DOHH2 (cell line): ENCODE measurements at regions not wholly inside any gene's neighbourhood (a gene's known extent, or its start where the extent isn't known, plus 50 kb on each side); places are given as distances from the start of the nearest gene placed in this dataset.

ENCODE experiments used
- H3F3A ChIP-seq: fragments of 200-600 bp; sonication (generic), shearing (Covaris generic); 2 replicates; pipeline ENCODE4 v1.6.0; 2016; ENCODE audit warnings: antibody characterized with exemption, mild to moderate bottlenecking; ENCODE audit not compliant: control insufficient read depth, insufficient read depth
- H3K27ac ChIP-seq: fragments of 200-600 bp; sonication (generic); 2 replicates; pipeline ENCODE4 v1.5.1; 2014; ENCODE audit warnings: low read depth, mild to moderate bottlenecking, low read length, moderate library complexity
- H3K27me3 ChIP-seq: fragments of 200-600 bp; sonication (generic); 2 replicates; pipeline ENCODE4 v1.6.1; 2014; ENCODE audit warnings: mild to moderate bottlenecking, low read length, mixed read lengths; ENCODE audit not compliant: control insufficient read depth
- H3K36me3 ChIP-seq: fragments of 200-600 bp; sonication (generic); 2 replicates; pipeline ENCODE4 v1.6.1; 2014; ENCODE audit warnings: mild to moderate bottlenecking, low read length, moderate library complexity, mixed read lengths; ENCODE audit not compliant: control insufficient read depth
- H3K4me1 ChIP-seq: fragments of 200-600 bp; sonication (generic); 2 replicates; pipeline ENCODE4 v1.6.1; 2014; ENCODE audit warnings: mild to moderate bottlenecking, low read length, mixed read lengths; ENCODE audit not compliant: control insufficient read depth
- H3K4me2 ChIP-seq: fragments of 200-600 bp; sonication (generic); 2 replicates; pipeline ENCODE4 v1.6.0; 2014; ENCODE audit warnings: mild to moderate bottlenecking, low read length, moderate library complexity
- H3K4me3 ChIP-seq: fragments of 200-600 bp; sonication (generic); 2 replicates; pipeline ENCODE4 v1.5.1; 2014; ENCODE audit warnings: mild to moderate bottlenecking, low read length, mixed read lengths
- H3K79me2 ChIP-seq: fragments of 200-600 bp; sonication (generic); 2 replicates; pipeline ENCODE4 v1.6.1; 2014; ENCODE audit warnings: mild to moderate bottlenecking, low read length, mixed read lengths; ENCODE audit not compliant: control insufficient read depth
- H3K9me2 ChIP-seq: fragments of 200-600 bp; sonication (generic); replicated peaks from 2 replicates; pipeline ENCODE4 v1.6.1; 2014; ENCODE audit warnings: mild to moderate bottlenecking, low read length, mixed read lengths; ENCODE audit not compliant: control insufficient read depth
- H3K9me3 ChIP-seq: fragments of 200-600 bp; sonication (generic); 2 replicates; pipeline ENCODE4 v1.6.1; 2014; ENCODE audit warnings: antibody characterized with exemption, low read length, mixed read lengths; ENCODE audit not compliant: control insufficient read depth, insufficient read depth
- H4K20me1 ChIP-seq: fragments of 200-600 bp; sonication (generic); 2 replicates; pipeline ENCODE4 v1.6.0; 2014; ENCODE audit warnings: low read depth, mild to moderate bottlenecking, antibody characterized with exemption, low read length, moderate library complexity; ENCODE audit not compliant: control insufficient read depth, insufficient read depth
- EZH2phosphoT487 ChIP-seq: fragments of 200-600 bp; sonication (generic); IDR thresholded peaks from 2 replicates; pipeline ENCODE4 v1.6.1; 2017; ENCODE audit warnings: borderline replicate concordance, mild to moderate bottlenecking, antibody characterized with exemption, low read length, moderate library complexity, mixed read lengths
- TF ChIP-seq, protein P1 (sequence below): fragments of 200-600 bp; sonication (generic); IDR thresholded peaks from one replicate; pipeline ENCODE4 v1.5.1; 2014; ENCODE audit warnings: antibody characterized with exemption, mild to moderate bottlenecking, low read depth, low read length; ENCODE audit not compliant: poor library complexity, severe bottlenecking

DNA sequence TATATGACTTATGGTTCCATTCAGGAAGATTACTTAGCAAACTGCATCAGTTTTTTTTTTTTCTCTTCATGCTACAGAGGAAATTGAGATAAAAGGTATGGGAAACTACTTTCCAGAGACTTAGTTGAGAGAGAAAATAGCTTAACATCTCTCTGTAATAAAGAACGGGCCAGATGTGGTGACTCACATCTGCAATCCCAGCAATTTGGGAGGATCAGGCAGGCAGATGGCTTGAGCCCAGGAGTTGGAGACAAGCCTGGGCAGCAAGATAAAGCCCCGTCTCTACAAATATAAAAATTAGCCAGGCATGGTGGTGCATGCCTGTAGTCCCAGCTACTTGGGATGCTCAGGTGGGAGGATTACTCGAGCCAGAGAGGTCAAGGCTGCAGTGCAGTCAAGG, 271.2 kb upstream of the TENM3 start:
- Histone ChIP-seq H3K27me3 (no peaks in the 10 kb centered on the region), H4K20me1 (no peaks in the 10 kb centered on the region), H3F3A (no peaks in the 10 kb centered on the region), H3K4me1 (no peaks in the 10 kb centered on the region), H3K9me3 (no peaks in the 10 kb centered on the region; the same call in 1 of the 2 replicates), H3K36me3 (no peaks in the 10 kb centered on the region), H3K9me2 (no peaks in the 10 kb centered on the region), H3K4me3 (no peak overlapping the region), H3K27ac (no peak overlapping the region), H3K4me2 (no peak overlapping the region), H3K79me2 (no peaks in the 10 kb centered on the region)
- TF ChIP-seq, protein P1, sequence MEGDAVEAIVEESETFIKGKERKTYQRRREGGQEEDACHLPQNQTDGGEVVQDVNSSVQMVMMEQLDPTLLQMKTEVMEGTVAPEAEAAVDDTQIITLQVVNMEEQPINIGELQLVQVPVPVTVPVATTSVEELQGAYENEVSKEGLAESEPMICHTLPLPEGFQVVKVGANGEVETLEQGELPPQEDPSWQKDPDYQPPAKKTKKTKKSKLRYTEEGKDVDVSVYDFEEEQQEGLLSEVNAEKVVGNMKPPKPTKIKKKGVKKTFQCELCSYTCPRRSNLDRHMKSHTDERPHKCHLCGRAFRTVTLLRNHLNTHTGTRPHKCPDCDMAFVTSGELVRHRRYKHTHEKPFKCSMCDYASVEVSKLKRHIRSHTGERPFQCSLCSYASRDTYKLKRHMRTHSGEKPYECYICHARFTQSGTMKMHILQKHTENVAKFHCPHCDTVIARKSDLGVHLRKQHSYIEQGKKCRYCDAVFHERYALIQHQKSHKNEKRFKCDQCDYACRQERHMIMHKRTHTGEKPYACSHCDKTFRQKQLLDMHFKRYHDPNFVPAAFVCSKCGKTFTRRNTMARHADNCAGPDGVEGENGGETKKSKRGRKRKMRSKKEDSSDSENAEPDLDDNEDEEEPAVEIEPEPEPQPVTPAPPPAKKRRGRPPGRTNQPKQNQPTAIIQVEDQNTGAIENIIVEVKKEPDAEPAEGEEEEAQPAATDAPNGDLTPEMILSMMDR: no peak
- TF ChIP-seq EZH2phosphoT487: no peak

DNA sequence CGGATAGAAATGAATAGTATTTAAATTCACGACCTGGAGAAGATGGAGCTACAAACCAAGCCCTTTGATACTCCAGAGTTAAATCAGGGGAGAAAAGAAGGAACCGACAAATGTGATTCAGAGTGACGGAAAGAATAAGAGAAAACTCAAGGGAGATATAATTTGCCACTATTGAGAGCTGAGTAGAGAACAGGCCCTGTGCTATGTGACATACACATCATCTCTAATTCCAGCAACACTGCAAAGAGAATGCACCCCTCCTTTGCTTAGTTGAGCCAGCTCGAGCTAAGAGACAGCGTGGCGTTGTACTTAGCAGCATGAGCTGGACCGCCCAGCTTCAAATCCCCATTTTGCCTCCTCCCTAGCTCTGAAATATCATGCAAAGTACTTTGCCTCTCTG, 266.4 kb upstream of the TENM3 start:
- Histone ChIP-seq H3K9me3 (no peaks in the 10 kb centered on the region; the same call in 1 of the 2 replicates), H4K20me1 (no peaks in the 10 kb centered on the region), H3K4me3 (no peak overlapping the region), H3K27ac (no peak overlapping the region), H3K9me2 (no peaks in the 10 kb centered on the region), H3K36me3 (no peaks in the 10 kb centered on the region), H3K27me3 (no peaks in the 10 kb centered on the region), H3F3A (no peaks in the 10 kb centered on the region), H3K79me2 (no peaks in the 10 kb centered on the region), H3K4me1 (no peaks in the 10 kb centered on the region), H3K4me2 (no peak overlapping the region)
- no peak for TF ChIP-seq EZH2phosphoT487
- TF ChIP-seq, protein P1: no peak

DNA sequence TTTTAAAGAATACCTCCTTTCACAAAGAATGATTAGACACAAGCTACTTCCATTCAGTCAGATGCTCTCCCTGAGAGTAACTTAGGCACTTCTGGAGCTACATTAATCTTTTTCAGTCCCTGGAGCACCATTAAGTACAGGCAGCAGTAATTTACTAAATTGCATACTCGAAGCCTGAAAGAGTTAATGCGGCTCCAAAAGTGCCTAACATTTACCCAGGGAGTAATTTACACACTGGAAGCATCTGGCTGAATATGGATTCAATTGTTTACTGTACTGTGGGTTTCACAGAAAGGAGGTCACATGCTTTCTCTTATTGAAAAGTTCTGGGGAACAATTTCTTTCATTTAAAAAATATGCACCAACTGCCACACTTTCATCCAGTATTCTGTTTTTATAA, 260.8 kb upstream of the TENM3 start:
- Histone ChIP-seq H3K27me3 (no peaks in the 10 kb centered on the region), H3K79me2 (no peaks in the 10 kb centered on the region), H3K4me2 (no peak overlapping the region), H3K4me1 (no peaks in the 10 kb centered on the region), H4K20me1 (no peaks in the 10 kb centered on the region), H3K4me3 (no peak overlapping the region), H3K27ac (no peak overlapping the region), H3K36me3 (no peaks in the 10 kb centered on the region), H3F3A (no peaks in the 10 kb centered on the region), H3K9me2 (no peaks in the 10 kb centered on the region), H3K9me3 (no peaks in the 10 kb centered on the region)
- TF ChIP-seq, protein P1: no peak
- no peak for TF ChIP-seq EZH2phosphoT487

DNA sequence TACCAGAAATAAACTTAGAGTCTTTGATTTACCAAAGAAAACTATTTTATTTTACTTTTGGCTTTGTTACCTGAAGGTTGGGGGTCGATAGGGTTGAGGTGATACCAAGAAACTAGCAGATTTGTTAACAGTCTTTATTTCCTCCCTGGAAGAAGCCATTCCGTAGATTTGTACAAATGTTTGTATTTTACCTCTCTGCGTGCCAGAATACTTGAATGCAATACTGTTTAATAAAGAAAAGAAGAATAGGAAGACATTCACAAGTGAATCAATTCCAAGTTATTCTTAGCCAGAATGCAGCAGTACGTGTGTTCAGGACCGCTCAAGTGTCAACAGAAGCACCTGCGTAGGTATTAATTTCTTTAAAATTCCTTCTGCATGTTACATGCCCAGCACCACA, 260.3 kb upstream of the TENM3 start:
- H3K4me1 ChIP-seq: no peaks in the 10 kb centered on the region
- no peak overlapping the region for H3K4me3 ChIP-seq
- no peaks in the 10 kb centered on the region for H4K20me1 ChIP-seq
- H3K36me3 ChIP-seq: no peaks in the 10 kb centered on the region
- H3K4me2 ChIP-seq: no peak overlapping the region
- H3F3A ChIP-seq: no peaks in the 10 kb centered on the region
- H3K27me3 ChIP-seq: no peaks in the 10 kb centered on the region
- no peak overlapping the region for H3K27ac ChIP-seq
- no peaks in the 10 kb centered on the region for H3K9me3 ChIP-seq
- H3K79me2 ChIP-seq: no peaks in the 10 kb centered on the region
- no peaks in the 10 kb centered on the region for H3K9me2 ChIP-seq
- TF ChIP-seq, protein P1: no peak
- no peak for TF ChIP-seq EZH2phosphoT487
